ENCODE measurements at regions not wholly inside any gene's neighbourhood (a gene's known extent, or its start where the extent isn't known, plus 50 kb on each side); places are given as distances from the start of the nearest gene placed in this dataset.
"Not testable (repeated sequence)": the region's sequence is repeated elsewhere in the genome, so short reads cannot be mapped to it uniquely, and the experiment has no call there.

DNA sequence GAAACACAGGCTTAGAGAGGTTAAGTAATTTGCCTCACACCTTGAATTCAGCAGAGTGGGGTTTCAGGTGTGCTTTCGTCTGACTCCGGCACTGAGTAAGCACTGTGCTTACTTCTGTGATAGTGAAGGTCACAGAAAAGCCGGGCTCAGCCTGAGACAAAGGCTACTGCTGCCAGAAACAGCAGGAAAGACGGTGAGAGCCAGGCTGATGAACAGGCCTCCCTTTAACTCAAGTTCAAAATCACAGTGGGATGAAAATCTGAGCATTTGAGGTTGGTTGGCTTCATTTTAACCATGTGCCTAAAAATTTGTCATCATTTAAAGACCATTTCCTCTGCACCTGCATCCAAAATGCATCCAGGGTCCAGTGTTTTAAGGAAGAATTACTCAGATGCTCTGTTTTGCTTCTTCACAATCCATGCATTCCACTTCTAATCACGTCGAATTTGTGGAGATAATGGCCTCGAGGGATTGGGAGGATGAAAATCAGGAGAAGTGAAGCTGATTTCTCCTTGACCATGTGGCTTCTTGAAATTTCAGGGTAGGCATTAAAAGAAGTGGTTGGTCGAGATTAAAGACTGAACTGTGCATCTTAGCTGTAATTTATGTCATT is 121.2 kb upstream of the LNX1 start:
- DNase-seq, result no peak

- DNase-seq, result no peak
Measured at GRCh38 chr4:53711926-53712325, 120.6 kb upstream of the LNX1 start.

GRCh38 chr4:53709693-53710092 is 118.4 kb upstream of the LNX1 start:
- DNase-seq, result no peak

DNA sequence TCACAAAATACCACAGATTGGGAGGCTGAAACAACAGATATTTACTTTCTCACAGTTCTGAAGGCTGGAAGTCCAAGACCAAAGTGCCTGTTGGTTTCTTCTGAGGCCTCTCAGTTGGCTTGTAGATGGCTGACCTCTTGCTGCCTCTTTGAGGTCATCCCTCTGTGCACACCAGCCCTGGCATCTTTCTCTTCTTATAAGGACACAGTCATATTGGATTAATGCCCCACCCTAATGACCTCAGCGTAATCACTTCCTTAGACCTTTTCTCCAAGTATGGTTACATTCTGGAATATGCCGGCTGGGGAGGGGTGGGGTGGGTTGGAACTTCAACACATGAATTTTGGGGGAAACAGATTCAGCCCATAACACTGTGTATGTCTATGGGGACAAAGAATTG is 116.2 kb upstream of the LNX1 start:
- DNase-seq, result no peak

GRCh38 chr4:53706422-53707032 is 115.2 kb upstream of the LNX1 start:
- peak; percentile 53 for DNase-seq

- no peak for DNase-seq
Measured at GRCh38 chr4:53705972-53706371, 114.7 kb upstream of the LNX1 start.

DNA sequence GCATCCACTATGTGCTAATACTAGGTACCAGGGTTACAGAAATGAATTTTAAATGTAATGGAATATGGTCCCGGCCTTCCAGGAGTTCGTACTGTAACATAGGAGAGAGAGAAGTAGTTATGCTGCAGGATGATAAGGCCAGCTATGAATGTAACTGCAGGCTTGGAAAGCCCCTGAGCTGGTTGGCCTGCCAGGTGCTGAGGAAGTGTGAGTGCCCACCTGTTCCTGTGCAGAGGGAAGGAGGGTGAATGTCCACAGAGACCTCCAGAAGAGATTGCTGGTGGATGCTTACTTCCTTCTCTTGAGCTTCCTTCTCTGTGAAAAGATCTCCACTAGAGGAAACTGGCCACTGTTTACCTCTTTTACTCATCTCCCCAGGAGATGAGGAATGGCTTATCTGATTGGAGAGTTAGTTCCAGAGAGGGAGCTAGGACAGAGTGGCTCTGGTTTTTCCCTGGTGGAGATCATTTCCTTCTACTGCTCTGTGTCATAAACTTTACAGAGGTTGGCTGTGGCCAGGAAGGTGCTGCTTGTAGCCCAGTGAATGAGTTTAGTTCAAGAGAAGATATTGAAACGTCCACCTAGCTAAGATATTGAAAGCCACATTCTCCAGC is 114.0 kb upstream of the LNX1 start:
- DNase-seq, result no peak

DNA sequence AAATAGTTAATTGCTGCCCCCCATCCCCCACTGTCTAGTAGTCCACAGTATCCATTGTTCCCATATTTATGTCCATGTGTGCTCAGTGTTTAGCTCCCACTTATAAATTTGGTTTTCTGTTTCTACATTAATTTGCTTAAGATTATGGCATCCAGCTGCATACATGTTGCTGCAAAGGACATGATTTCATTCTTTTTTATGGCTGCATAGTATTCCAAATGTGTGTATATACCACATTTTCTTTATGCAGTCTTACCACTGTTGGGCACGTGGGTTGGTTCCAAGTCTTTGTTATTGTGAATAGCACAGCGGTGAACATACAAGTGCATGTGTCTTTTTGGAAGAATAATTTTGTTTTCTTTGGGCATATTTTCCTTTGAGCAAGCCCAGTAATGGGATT is 113.0 kb upstream of the LNX1 start:
- no peak for DNase-seq

- no peak for DNase-seq
Measured at GRCh38 chr4:53703267-53703655, 112.0 kb upstream of the LNX1 start.

DNA sequence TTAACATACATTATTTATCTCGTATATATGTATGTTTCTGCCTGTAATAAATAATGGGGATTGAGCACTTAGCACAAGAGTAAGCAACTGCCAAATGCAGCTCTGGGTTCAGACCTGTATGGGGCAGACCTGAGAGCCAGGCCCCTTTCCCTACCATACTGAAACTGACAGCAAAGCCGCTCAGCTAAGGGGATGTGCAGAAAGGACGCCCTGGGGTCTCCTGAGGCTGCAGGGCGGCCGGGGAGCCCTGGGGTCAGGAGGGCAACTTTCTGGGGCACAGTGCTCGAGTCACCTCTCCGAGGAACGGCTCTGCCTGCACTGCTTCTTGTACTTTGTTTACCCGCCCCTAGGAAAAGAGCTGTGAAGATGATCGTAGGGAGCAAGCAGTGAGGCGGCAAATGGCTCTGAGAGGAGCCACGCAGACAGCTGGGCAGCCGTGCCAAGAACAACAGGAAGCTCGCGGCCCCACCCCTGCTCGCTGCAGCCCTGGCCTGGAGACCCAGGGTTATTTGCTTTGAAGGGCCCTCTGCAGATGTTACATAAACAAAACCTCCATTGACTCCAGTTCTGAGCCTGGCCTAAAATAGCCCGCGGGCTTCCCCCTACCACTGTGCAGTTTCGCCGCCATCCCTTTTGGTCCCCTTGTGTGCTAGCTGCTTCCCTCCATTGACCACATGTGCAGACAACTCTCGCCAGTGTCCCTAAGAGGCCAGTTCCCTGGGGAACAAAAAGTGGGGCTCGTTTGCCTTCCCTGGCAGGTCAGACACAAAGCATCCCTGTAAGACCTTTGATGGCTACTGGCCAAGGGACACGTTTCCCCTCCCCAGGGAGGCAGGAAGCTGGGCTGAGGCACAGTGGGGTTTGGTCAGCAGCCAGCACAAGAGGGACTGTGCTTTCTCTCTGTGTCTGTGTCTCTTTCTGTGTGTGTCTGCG is 111.3 kb upstream of the LNX1 start:
- peak; percentile 34 for DNase-seq

GRCh38 chr4:53701260-53701659 is 110.0 kb upstream of the LNX1 start:
- peak; percentile 13 for DNase-seq

- not testable (repeated sequence) for DNase-seq
Measured at GRCh38 chr4:53699310-53699709, 108.0 kb upstream of the LNX1 start.

GRCh38 chr4:53697016-53697685 is 105.9 kb upstream of the LNX1 start:
- DNase-seq, result no peak

DNA sequence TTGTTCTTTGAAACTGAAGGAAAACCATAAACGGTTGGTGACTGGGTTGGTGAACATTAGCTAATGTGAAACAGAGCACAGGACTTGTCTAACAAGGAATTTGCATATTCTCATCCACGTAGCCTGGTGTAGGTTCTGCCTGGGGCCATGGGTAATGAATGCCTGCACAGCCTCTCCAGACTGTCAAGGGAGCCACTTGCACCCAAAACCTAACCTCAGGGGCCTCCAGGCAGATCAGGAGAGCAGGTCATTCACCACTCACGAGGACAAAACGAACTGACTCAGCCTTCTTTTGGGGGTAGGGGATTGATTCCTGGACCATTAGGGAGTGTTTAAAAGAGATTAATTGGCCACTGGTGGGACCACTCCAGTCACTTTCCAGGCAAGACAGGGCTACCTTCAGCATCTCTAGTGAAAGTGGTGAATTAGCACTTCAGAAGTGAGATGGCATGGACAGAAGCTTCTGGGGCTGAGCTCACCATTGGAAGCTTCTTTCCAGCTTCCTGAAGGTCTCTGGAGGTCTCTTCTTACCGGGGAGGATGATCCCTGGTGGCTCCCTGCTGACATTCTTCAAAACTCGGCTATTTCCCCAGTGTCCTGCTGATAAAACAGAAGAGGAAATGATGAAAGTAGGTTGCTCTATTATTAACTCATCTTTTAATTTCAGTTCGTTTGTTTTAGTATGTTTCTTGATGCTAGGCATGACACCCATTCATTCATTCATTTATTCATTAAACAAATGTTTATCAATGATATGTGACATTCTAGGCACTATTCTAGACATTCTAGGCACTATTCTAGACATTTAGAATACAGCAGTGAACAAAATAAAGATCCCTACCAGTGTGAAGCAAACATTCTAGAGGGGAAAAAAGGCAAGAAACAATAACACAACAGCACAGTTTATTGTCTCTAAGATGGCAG is 104.5 kb upstream of the LNX1 start:
- peak; percentile 24 for DNase-seq

DNA sequence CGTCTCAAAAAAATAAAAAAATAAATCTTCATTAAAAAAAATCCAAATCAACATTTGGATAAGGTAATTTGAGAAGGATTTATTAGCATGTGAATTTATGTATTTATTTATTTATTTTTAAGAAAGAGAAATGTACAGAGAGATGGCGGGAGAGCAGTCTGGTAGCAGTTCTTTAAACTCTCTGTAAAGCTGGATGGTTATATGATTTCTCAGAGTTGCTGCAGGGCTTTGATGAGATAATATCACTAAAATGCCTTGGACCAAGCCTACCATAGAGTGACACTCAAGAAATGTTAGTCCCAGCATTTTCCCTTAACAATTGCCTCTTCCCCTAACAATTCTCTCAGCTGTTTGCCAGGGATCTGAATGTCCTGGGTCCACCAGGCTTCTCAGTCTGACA is 103.4 kb upstream of the LNX1 start:
- no peak for DNase-seq

- DNase-seq, result no peak
Measured at GRCh38 chr4:53693909-53694308, 102.6 kb upstream of the LNX1 start.

DNA sequence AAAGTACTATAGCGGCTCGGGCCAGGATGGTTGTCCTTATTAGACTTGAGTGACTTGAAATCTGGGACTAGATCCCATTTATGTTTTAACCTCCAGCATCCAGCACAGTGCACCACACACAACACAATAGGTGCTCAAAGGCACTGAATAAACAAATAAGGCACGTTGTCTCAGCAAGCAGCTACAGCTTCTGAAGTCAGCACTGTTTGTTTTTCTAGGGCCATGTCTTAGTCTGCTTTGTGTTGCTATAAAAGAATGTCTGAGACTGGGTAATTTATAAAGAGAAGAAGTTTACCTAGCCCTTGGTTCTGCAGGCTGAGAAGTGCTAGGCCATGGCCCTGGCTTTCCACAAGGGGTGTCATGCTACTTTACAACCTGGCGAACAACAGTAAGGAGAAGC is 102.1 kb upstream of the LNX1 start:
- no peak for DNase-seq

GRCh38 chr4:53688186-53688790 is 97.0 kb upstream of the LNX1 start:
- DNase-seq, result peak; percentile 93

- no peak for DNase-seq
Measured at GRCh38 chr4:53686521-53686920, 95.2 kb upstream of the LNX1 start.

GRCh38 chr4:53684136-53685130 is 93.1 kb upstream of the LNX1 start:
- DNase-seq, result no peak

Measured in MV-4-11 (cell line).